Colonic mucosa (tissue), 4 donors: ENCODE measurements at regions not wholly inside any gene's neighbourhood (a gene's known extent, or its start where the extent isn't known, plus 50 kb on each side); places are given as distances from the start of the nearest gene placed in this dataset.

Experiments used
- DNase-seq: peaks from one replicate; pipeline ENCODE4 v3.0.0-alpha.2; 2020
- H3K27ac ChIP-seq: fragments of 200-600 bp; one replicate; pipeline ENCODE4 v1.8.0; 2021
- H3K27me3 ChIP-seq: fragments of 200-600 bp; one replicate; pipeline ENCODE4 v1.8.0; 2021
- H3K36me3 ChIP-seq: fragments of 200-600 bp; one replicate; pipeline ENCODE4 v1.8.0; 2021
- H3K4me1 ChIP-seq: fragments of 200-600 bp; one replicate; pipeline ENCODE4 v1.8.0; 2021; ENCODE audit warnings: mild to moderate bottlenecking
- H3K4me3 ChIP-seq: fragments of 200-600 bp; one replicate; pipeline ENCODE4 v1.8.0; 2021
- H3K9ac ChIP-seq, 2 donors: one replicate each; pipeline ENCODE4 v1.7.0; 2013; ENCODE audit warnings: control low read depth in 2 of 2, low read depth in 2 of 2, low read length in 2 of 2
- H3K9me3 ChIP-seq: fragments of 200-600 bp; one replicate; pipeline ENCODE4 v1.8.0; 2021
- CTCF ChIP-seq: fragments of 200-600 bp; IDR thresholded peaks from one replicate; pipeline ENCODE4 v1.8.0; 2022; ENCODE audit warnings: antibody characterized with exemption, mild to moderate bottlenecking
- intact Hi-C: fragments of 100-400 bp; cut with DNase I; formaldehyde crosslinking; loops from one replicate; pipeline ENCODE4 v1.14.1; 2022
- donor health status: healthy.
- donor health status: DM: no; HTN: no; CAD: no.
- donor health status: DM: no; HTN: no; CAD: no.

- H3K4me1 ChIP-seq: no peaks in the 10 kb centered on the region
- intact Hi-C loops: no loop called here
- no peaks in the 10 kb centered on the region for H3K9me3 ChIP-seq
- H3K27ac ChIP-seq: no peak overlapping the region
- TF ChIP-seq CTCF: no peak
- no peak for DNase-seq
- H3K9ac ChIP-seq: no peak overlapping the region
- no peaks in the 10 kb centered on the region for H3K36me3 ChIP-seq
- no peaks in the 10 kb centered on the region for H3K27me3 ChIP-seq
- no peak overlapping the region for H3K4me3 ChIP-seq
Observed at GRCh38 chr4:33446953-33447352, 2726.8 kb downstream of the PCDH7 start.

GRCh38 chr4:33448948-33449347, 2728.8 kb downstream of the PCDH7 start:
- Histone ChIP-seq H3K36me3 (no peaks in the 10 kb centered on the region), H3K4me1 (no peaks in the 10 kb centered on the region), H3K4me3 (no peak overlapping the region), H3K9ac (no peak overlapping the region), H3K9me3 (no peaks in the 10 kb centered on the region), H3K27ac (no peak overlapping the region), H3K27me3 (no peaks in the 10 kb centered on the region)
- no peak for DNase-seq
- no peak for TF ChIP-seq CTCF
- intact Hi-C loops: no loop called here

GRCh38 chr4:33453436-33453835, 2733.3 kb downstream of the PCDH7 start:
- Histone ChIP-seq H3K4me1 (no peaks in the 10 kb centered on the region), H3K36me3 (no peaks in the 10 kb centered on the region), H3K27ac (no peak overlapping the region), H3K9ac (no peak overlapping the region), H3K9me3 (no peaks in the 10 kb centered on the region), H3K4me3 (no peak overlapping the region), H3K27me3 (no peaks in the 10 kb centered on the region)
- no peak for DNase-seq
- intact Hi-C loops: no loop called here
- TF ChIP-seq CTCF: no peak

GRCh38 chr4:33453916-33454315, 2733.7 kb downstream of the PCDH7 start:
- Histone ChIP-seq H3K4me1 (no peaks in the 10 kb centered on the region), H3K9ac (no peak overlapping the region), H3K27ac (no peak overlapping the region), H3K36me3 (no peaks in the 10 kb centered on the region), H3K4me3 (no peak overlapping the region), H3K27me3 (no peaks in the 10 kb centered on the region), H3K9me3 (no peaks in the 10 kb centered on the region)
- no peak for DNase-seq
- intact Hi-C loops: no loop called here
- TF ChIP-seq CTCF: no peak

GRCh38 chr4:33465565-33465964, 2745.4 kb downstream of the PCDH7 start:
- Histone ChIP-seq H3K27ac (no peak overlapping the region), H3K9me3 (no peaks in the 10 kb centered on the region), H3K4me3 (no peak overlapping the region), H3K36me3 (no peaks in the 10 kb centered on the region), H3K4me1 (no peaks in the 10 kb centered on the region), H3K27me3 (no peaks in the 10 kb centered on the region), H3K9ac (no peak overlapping the region)
- TF ChIP-seq CTCF: no peak
- intact Hi-C loops: no loop called here
- no peak for DNase-seq

- TF ChIP-seq CTCF: no peak
- no peak overlapping the region for H3K4me3 ChIP-seq
- H3K27me3 ChIP-seq: no peaks in the 10 kb centered on the region
- H3K27ac ChIP-seq: no peak overlapping the region
- no peak overlapping the region for H3K9ac ChIP-seq
- no peaks in the 10 kb centered on the region for H3K9me3 ChIP-seq
- H3K4me1 ChIP-seq: no peaks in the 10 kb centered on the region
- intact Hi-C loops: no loop called here
- DNase-seq: no peak
- no peaks in the 10 kb centered on the region for H3K36me3 ChIP-seq
Observed at GRCh38 chr4:33467291-33467690, 2747.1 kb downstream of the PCDH7 start.
